HG03280 (cell line): ENCODE measurements at regions not wholly inside any gene's neighbourhood (a gene's known extent, or its start where the extent isn't known, plus 50 kb on each side); places are given as distances from the start of the nearest gene placed in this dataset.
"Not testable (repeated sequence)": the region's sequence is repeated elsewhere in the genome, so short reads cannot be mapped to it uniquely, and the experiment has no call there.

ENCODE experiments used
- ATAC-seq: cut with Tn5 transposase; IDR thresholded peaks from one replicate; pipeline ENCODE4 v1.9.1; 2021; ENCODE audit warnings: mild to moderate bottlenecking, moderate library complexity; ENCODE audit not compliant: unreplicated experiment

DNA sequence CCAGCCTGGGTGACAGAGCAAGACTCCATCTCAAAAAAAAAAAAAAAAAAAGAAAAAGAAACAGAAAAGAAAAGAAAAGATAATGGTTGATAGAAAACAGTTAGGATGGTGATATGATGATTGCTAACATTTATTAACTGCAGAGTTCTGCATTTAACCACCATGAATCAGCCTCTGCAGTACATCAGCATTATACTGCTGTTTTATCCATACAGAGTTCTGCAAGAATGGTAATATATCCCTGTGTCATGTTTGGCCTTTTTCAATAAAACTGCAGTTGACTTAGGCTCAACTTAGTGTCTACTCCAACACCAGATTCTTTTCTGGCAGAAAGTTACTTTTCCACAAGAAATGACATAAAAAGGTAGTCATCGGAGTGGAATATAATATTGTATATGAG lies 62.6 kb downstream of the DUSP6 start:
- no peak for ATAC-seq

DNA sequence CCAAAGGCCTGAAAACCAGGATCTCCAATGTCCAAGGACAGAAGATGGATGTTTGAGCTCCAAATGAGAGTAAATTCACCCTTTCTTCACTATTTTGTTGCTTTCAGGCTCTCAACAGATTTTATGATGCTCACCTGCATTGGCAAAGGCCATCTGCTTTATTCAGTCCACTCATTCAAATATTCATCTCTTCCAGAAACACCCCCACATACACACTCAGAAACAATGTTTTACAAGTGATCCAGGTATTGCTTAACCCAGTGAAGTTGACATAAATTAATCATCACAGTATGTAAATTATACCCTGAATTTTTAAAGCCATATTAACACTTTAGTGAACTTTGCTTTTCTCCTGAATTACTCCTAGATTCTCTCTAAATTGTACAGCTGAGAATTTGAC lies 63.3 kb downstream of the DUSP6 start:
- ATAC-seq, result no peak

DNA sequence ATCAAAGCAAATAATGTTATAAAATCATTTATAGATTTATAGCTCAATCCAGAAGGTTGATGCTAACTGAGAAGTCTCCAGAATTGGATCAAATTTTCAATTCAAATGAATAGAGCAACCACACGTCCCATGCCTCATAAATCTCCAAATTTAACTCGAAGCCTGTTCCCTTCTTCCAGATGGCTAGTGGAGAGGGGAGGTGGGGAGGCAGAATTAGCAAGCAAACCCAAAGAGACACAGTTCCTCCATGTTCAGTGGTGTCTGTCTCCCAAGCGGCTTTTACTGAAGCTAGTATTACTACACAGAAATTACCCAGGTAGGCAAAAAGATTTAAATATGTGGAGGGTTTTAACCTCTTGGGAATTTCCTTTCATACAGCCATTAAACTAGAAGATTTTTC lies 65.8 kb downstream of the DUSP6 start:
- no peak for ATAC-seq

DNA sequence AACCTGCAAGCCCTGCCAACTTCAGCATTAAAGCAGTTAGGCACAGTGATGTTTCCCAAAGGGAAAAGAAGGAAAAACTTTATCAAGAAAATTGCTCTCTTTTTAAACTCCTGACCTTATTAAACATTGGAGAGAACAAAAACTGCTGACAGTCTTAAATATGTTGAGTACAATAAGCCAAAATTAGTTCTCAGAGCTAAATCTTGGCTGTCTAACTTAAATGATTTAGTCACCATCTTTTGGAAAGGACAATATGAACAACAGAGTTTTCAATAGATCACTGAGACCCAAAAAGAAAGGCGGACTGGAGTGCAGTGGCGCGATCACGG lies 70.8 kb downstream of the DUSP6 start:
- ATAC-seq, result no peak

DNA sequence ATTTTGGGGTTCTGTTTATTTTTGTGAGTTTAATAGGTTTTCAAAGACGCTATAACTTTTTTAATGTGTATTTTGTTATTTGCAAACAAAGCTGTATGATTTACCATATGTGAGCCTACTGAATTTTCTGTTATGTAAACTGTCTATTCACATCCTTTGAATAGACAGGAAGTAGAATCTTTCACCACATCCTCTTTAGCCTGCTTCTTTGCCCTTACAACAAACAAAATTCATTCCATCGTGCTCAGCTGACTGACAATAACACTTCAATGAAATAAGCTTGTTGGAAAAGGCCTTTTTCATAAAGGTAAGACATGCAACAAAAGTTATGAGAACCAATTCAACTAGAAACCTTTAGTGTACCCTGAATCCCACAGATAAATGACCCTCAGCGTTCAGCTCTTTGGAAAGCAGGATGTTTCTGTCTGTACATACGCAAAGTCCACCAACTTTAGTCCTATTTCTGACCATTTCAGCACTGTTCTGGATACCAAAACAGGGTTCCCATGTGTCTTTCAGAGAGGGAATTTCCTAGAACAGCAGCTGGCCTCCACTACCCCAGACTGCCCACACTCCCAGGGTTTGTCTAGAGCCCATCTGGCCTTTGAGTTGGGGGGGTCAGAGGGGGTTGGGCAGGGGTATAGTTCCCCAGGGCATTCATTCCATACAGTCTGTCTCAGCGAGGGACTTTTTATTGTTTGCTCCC lies 71.3 kb downstream of the DUSP6 start:
- ATAC-seq, result no peak

DNA sequence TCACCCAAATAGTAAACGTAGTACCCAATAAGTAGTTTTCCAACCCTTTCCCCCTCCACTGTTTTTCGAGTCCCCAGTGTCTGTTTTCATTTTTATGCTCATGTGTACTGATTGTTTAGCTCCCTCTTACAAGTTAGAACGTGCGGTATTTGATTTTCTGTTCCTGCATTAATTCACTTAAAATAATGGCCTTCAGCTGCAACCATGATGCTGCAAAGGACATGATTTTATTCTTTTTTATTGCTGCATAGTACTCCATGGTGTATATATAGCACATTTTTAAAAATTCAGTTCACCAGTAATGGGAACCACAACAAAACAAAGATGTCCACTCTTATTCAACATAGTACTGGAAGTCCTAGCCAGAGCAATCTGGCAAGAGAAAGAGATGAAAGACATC lies 72.8 kb downstream of the DUSP6 start:
- no peak for ATAC-seq

DNA sequence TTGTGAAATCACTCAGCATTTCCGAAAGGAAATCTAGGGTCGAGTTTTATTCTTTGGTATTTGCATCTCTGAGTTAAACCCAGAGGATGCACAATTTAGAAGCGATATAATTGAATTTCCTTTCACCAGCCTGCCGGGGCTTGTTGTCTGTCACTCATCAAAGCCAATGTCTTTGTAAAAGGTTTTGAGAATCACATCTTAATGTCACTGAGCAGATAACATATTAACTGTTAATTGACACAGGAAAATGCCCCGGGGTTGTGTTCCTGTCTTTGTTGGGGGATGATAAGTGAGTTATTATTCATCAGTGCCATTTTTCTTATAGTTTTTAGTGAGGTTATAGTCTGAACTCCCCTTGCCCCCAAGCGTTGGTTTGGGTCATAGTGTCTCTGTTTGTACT lies 73.4 kb downstream of the DUSP6 start:
- no peak for ATAC-seq

DNA sequence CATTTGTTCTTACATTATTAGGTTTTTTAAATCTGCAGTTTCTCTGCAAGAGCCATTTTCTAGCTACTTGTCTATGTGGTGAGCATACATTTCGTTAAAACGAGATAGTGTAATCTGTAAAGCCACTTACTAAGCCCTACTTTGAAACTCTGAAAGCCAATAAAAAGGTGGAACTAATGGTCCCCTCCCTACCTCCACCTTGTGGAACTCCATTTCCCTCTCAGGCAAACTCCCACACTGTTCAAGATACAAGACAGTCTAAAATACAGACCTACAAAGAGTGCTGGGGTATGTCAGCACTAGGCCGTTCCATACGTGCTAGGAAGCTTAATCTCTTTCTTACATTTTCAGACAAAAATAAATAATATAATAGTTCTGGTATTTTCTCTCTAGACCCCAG lies 74.1 kb downstream of the DUSP6 start:
- no peak for ATAC-seq

DNA sequence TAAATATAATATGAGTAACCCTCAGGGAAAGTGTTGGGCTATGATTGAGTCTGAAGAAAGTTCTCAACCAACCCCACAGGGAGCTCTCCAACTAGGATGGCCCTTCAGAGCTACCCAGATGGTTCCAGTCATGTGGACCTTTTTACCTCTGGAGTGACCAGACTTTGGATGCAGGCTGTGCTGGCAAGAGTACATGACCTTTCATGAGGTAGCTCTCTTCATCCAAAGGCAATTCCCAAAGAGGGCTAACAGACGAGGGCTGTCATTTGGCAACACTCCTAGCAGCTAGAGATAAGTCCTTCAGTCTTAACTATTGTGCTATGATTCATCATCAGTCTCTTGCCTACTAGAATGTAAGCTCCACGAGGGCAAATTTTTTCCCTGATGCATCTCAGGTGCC lies 75.4 kb downstream of the DUSP6 start:
- no peak for ATAC-seq

DNA sequence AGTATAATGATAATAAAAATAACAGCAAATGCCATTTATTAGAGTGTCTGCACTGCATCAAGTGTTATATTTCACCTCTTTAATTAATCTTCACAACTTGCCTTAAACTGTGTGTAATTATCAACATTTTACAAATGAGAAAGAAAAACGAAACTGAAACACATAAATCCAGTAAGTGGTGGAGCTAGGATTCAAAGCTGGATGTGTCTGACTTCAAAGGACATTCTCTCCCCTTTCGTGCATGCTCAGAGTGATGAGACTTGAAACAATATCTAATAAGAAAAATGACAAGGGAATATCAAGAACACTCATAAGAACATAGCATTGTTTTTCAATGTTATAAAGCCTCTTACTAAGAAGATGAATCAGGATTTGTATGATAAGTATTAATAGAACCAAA lies 78.8 kb downstream of the DUSP6 start:
- ATAC-seq, result no peak

DNA sequence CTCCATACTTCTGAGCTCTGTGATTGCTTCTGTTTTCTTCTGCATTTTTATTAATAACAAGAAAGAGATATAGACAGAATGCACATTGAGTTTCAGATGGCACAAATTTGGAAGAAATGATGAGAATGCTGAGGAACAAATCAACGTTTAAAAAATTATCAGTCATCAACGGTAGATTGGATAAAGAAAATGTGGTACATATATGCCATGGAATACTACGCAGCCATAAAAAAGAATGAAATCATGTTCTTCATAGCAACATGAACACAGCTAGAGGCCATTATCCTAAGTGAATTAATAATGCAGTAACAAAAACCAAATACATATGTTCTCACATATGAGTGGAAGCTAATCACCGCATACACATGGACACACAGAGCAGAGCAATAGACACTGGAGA lies 81.8 kb downstream of the DUSP6 start:
- ATAC-seq, result no peak

DNA sequence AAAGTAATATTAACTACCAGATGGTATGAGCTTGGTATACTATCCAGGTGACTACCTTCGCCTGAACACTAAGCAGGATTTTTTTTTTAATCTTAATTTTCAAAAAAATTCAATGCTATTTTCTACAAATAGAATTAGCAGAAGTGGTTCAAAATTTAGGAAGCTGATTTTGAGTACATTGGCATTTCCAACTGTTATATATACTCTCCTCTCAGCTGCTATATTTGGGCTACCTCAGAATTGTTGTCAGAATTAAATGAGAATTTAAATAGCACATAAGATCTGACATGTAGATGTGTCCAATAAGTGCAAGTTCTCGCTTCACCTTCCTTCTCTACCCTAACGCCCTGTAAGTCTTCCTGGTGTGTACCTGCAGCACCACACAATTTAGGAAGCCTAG lies 83.1 kb downstream of the DUSP6 start:
- ATAC-seq, result no peak

DNA sequence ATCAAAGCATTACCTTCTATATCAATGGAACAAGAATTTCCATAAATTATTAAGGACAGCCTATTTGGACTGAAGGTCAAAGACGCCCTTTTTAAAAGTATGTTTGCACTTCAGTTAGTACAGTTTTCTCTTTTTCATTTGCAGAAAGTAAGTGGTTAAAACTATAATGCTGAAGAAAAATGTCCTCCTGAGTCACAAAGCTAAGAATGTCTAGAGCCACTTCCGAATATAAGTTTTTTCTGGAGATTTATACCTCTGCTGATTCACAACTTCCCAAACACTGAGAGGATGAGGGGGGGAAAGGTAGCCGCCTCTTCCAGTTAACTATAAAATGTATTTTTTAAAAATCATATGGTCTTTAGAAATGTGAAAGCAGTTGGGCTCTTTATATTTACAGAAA lies 84.9 kb downstream of the DUSP6 start:
- no peak for ATAC-seq

DNA sequence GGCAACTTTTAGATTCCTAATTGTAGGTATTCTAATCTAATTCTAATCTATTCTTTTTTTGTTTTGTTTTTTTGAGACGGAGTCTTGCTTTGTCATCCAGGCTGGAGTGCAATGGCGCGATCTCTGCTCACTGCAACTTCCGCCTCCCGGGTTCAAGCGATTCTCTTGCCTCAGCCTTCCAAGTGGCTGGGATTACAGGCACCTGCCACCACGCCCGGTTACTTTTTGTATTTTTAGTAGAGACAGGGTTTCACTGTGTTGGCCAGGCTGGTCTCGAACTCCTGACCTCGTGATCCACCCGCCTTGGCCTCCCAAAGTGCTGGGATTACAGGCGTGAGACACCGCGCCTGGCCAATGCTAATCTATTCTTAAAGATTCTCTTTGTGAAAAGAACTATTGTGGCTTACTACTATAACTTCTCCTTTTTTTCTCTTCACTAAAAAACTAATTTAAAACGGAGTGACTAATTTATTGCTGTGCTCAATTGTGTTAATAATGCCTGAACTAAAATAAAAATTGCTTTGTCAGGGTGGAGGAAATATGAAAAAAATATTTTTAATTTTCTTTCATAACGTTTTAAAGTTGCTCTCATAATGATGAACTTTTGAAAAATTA lies 85.6 kb downstream of the DUSP6 start:
- ATAC-seq, result not testable (repeated sequence)

DNA sequence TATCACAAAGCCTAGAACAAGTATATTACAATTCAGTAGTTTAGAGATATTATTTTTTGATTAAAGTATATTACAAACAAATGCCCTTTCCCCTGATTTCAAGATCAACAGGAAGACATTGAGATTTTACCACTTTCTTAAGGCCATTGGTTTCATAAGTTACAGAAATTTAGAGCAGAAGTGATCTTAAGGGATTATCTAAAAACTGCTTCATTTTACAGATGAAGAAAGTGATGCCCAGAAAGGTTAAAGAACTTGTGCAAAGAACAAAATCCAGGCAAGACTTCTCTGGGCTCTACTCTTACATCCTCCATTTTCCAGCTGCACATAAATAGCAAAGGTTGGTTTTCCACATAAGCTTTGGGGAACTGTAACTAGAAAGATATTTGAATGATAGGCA lies 87.5 kb downstream of the DUSP6 start:
- no peak for ATAC-seq

DNA sequence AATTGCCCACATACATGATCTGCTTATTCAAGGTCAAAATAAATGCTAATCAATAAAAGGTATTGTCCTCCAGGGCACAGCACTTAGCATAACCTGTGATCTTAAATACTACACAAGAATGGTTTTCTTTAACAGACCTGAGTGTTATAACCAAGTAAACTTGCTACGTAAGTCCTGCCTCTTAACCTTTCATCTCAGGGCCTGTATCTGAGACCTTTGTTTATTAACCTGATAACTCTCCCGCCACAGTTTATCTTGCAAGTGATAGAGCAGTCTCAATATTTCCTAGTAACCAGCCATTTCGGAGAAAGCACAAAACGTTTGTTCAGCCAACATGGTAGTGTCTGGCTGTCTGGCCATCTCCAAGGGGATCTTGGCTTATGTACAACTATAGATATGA lies 88.4 kb downstream of the DUSP6 start:
- no peak for ATAC-seq

DNA sequence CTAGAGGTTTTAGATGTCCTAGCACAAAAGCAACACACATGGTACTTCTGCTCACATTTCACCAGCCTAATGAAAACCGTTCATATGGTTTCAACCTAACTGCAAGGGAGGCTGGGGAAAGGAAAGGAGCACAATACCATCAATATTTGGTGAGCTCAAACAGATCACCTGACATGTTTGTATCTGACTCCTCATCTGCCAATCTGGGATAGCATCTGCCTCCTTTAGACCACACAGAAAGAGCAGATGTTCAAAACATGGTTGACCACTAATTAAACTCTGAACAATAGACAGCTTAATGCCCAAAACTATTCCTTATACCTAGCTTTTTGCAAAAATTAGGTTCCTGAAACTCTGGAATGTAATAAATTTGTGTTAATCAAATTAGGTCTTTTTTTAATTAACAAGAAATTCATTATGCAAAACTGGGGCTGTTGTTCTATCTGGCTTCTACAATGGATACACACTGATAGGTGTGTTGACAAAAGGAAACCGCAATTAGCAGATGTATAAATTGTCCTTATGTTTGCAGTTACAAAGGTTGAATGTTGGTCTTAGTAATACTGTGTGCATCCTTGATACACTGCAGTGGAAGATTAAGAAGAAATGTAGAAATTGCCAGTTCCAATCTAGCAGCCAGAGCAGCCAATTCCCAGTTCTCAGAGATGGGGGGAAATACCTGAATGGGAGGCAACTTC lies 89.3 kb downstream of the DUSP6 start:
- ATAC-seq, result no peak

DNA sequence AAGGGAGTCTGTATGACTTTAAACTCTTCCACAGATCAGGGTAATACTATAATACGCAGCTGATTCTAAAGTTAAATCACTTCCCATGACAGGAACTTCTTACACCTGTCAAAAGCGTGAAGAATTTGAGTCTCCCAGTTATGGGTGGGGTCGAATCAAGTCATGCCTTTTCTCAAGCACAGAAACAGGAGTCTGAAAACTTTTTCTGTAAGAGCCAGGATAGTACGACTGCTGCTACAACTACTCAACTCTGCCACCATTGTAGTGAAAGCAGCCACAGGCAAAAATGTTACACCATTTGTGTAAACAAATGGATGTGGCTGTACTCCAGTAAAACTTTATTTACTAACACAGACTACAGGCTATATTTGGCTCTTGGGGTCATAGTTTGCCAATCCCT lies 90.3 kb downstream of the DUSP6 start:
- ATAC-seq, result no peak

DNA sequence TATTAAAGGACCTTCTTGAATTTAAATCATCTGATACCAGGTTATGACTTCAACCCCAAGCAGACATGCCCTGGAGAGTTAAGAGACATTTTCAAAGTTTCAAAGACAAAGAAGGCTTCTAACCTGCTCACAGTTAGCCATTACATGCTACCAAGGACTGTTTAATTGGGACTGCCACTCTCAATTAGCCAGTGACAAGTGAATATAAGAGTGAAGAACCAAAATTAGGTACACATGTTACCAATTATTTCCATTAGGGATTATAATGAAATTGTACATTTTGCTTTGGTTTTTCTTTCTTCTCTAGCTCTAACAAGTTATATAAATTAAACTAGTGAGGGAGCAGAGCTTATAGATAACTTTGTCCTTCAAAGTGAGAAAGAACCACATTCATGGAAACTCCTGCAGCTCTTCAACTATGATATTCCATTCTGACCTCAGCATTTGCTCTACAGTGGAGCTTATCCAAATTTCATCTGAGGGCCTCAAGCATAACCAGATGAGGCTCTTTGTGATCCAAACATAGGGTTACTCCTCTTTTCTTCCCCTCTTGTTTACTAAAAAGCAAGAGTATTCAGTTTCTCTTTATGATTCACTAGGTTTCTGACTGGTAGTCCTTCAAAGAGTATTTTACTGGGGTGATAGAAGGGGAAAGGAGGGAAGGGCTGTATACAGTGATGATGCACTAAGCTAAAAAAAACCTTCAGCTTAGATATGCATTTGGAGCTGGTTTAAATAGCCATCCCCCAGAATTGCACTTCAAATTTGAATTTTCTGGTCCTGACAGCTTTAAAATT lies 91.3 kb downstream of the DUSP6 start:
- no peak for ATAC-seq

DNA sequence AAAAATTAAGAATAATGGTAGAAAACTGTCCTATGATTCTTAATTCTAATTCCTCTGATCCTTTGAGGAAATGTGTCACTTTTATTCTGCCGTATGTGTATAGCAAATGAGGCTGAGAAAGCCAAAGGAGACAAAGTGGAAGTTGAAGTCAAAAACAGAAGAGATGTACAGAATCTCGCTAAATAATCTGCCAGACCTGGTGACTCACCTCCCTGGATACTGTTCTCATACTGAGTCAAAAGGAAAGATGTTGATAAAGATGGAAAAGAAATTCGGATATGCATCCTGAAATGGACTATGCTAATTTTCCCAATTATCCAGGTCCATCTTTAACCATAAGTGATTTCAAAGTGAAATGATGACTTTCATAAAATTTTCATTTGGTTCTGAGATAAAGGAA lies 92.5 kb downstream of the DUSP6 start:
- ATAC-seq, result no peak

DNA sequence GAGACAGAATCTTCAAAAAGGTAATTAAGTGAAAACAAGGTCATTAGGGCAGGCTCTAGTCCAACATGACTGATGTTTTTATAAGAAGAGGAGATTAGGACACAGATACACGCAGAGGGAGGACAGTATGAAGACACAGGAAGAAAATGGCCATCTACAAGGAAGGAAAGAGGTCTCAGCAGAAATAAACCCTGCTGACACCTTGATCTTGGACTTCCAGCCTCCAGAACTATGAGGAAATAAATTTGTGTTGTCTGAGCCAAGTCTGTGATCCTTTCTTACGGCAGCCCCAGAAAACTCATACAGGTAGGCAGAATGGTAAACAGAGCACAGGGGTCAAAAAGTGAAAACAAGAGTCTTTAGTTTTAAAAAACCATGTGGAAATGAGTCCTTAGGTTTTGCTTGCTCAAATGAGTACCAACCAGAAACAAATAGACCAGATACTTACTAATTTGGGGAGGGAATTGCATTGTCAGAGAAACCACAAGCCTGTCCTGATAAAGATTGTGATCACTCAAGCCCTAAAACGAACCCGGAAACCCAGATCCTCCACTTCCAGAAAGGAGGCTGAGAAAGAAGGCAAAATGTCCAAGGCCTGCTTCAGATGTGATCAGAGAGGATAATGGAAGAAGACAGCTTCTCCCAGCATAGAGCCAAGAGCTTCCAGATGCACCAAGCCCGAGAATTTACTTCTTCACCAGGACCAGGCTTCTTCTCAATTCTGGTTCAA lies 93.9 kb downstream of the DUSP6 start:
- no peak for ATAC-seq
